Inflammatory macrophage (primary cell): ENCODE measurements at regions not wholly inside any gene's neighbourhood (a gene's known extent, or its start where the extent isn't known, plus 50 kb on each side); places are given as distances from the start of the nearest gene placed in this dataset.
"Not testable (repeated sequence)": the region's sequence is repeated elsewhere in the genome, so short reads cannot be mapped to it uniquely, and the experiment has no call there.

Source experiments
- DNase-seq, 2 donors: peaks; one replicate each; pipeline ENCODE4 v3.0.0-alpha.2; 2020 to 2022

- DNase-seq = no peak
Observed at GRCh38 chr16:35585411-35585810, 2126.0 kb downstream of the TP53TG3F start.

- not testable (repeated sequence) for DNase-seq
Observed at GRCh38 chr16:35590913-35591312, 2131.5 kb downstream of the TP53TG3F start.

- no peak for DNase-seq
Observed at GRCh38 chr16:35596467-35596866, 2137.1 kb downstream of the TP53TG3F start.

- no peak for DNase-seq
Observed at GRCh38 chr16:35598696-35599332, 2139.4 kb downstream of the TP53TG3F start.

- no peak for DNase-seq
Observed at GRCh38 chr16:35599429-35600160, 2140.2 kb downstream of the TP53TG3F start.

GRCh38 chr16:35600161-35600555 is 2140.7 kb downstream of the TP53TG3F start:
- DNase-seq = not testable (repeated sequence)

- DNase-seq = no peak
Observed at GRCh38 chr16:35602116-35602515, 2142.7 kb downstream of the TP53TG3F start.

GRCh38 chr16:35603371-35603770 is 2144.0 kb downstream of the TP53TG3F start:
- DNase-seq = not testable (repeated sequence)

GRCh38 chr16:35605921-35606320 is 2146.5 kb downstream of the TP53TG3F start:
- DNase-seq = no peak

- not testable (repeated sequence) for DNase-seq
Observed at GRCh38 chr16:35614883-35615282, 2155.5 kb downstream of the TP53TG3F start.

- not testable (repeated sequence) for DNase-seq
Observed at GRCh38 chr16:35619176-35619575, 2159.8 kb downstream of the TP53TG3F start.

- no peak for DNase-seq
Observed at GRCh38 chr16:35626041-35626440, 2166.6 kb downstream of the TP53TG3F start.

- no peak for DNase-seq
Observed at GRCh38 chr16:35628976-35629375, 2169.6 kb downstream of the TP53TG3F start.

GRCh38 chr16:35631261-35631945 is 2172.0 kb downstream of the TP53TG3F start:
- DNase-seq = no peak

- DNase-seq = no peak
Observed at GRCh38 chr16:35636480-35637230, 2177.2 kb downstream of the TP53TG3F start.

- DNase-seq = no peak
Observed at GRCh38 chr16:35637683-35638082, 2178.3 kb downstream of the TP53TG3F start.

GRCh38 chr16:35639233-35640205 is 2180.1 kb downstream of the TP53TG3F start:
- DNase-seq = no peak

- DNase-seq = no peak
Observed at GRCh38 chr16:35642322-35642835, 2183.0 kb downstream of the TP53TG3F start.

- DNase-seq = no peak
Observed at GRCh38 chr16:35651841-35652240, 2192.4 kb downstream of the TP53TG3F start.

- no peak for DNase-seq
Observed at GRCh38 chr16:35664091-35664693, 2204.8 kb downstream of the TP53TG3F start.

GRCh38 chr16:35685085-35685484 is 2225.7 kb downstream of the TP53TG3F start:
- DNase-seq = no peak
